GM19372 (cell line): ENCODE measurements at regions not wholly inside any gene's neighbourhood (a gene's known extent, or its start where the extent isn't known, plus 50 kb on each side); places are given as distances from the start of the nearest gene placed in this dataset.

Experiments
- ATAC-seq: cut with Tn5 transposase; IDR thresholded peaks from one replicate; pipeline ENCODE4 v1.9.1; 2021; ENCODE audit warnings: mild to moderate bottlenecking, low read depth, moderate library complexity; ENCODE audit not compliant: unreplicated experiment

- no peak for ATAC-seq
These were observed 95.3 kb upstream of the PARD3B start for GRCh38 chr2:204449977-204450376.

GRCh38 chr2:204451766-204452165 lies 93.5 kb upstream of the PARD3B start:
- no peak for ATAC-seq

- no peak for ATAC-seq
These were observed 92.7 kb upstream of the PARD3B start for GRCh38 chr2:204452464-204453023.

GRCh38 chr2:204453730-204454167 lies 91.5 kb upstream of the PARD3B start:
- ATAC-seq, result no peak

GRCh38 chr2:204454672-204455380 lies 90.4 kb upstream of the PARD3B start:
- ATAC-seq, result no peak

- ATAC-seq, result no peak
These were observed 76.4 kb upstream of the PARD3B start for GRCh38 chr2:204468746-204469429.

- ATAC-seq, result no peak
These were observed 75.1 kb upstream of the PARD3B start for GRCh38 chr2:204470178-204470620.

- ATAC-seq, result no peak
These were observed 74.6 kb upstream of the PARD3B start for GRCh38 chr2:204470621-204471196.

GRCh38 chr2:204472375-204472774 lies 72.9 kb upstream of the PARD3B start:
- ATAC-seq, result no peak

- ATAC-seq, result no peak
These were observed 72.1 kb upstream of the PARD3B start for GRCh38 chr2:204473224-204473623.

GRCh38 chr2:204475399-204475798 lies 69.9 kb upstream of the PARD3B start:
- ATAC-seq, result no peak

- ATAC-seq, result no peak
These were observed 67.8 kb upstream of the PARD3B start for GRCh38 chr2:204477358-204477950.

GRCh38 chr2:204479557-204479956 lies 65.7 kb upstream of the PARD3B start:
- no peak for ATAC-seq

GRCh38 chr2:204480676-204481075 lies 64.6 kb upstream of the PARD3B start:
- ATAC-seq, result no peak

- no peak for ATAC-seq
These were observed 61.6 kb upstream of the PARD3B start for GRCh38 chr2:204483608-204484081.

GRCh38 chr2:204486321-204486720 lies 59.0 kb upstream of the PARD3B start:
- ATAC-seq, result no peak

- ATAC-seq, result no peak
These were observed 58.5 kb upstream of the PARD3B start for GRCh38 chr2:204486805-204487204.

GRCh38 chr2:204487447-204488229 lies 57.6 kb upstream of the PARD3B start:
- ATAC-seq, result no peak

- ATAC-seq, result no peak
These were observed 53.7 kb upstream of the PARD3B start for GRCh38 chr2:204491528-204491927.

- no peak for ATAC-seq
These were observed 52.9 kb upstream of the PARD3B start for GRCh38 chr2:204492417-204492816.
